NCI-H2171 treated with DMSO at 0.1 percent for 48 hours (cell line): ENCODE measurements at regions not wholly inside any gene's neighbourhood (a gene's known extent, or its start where the extent isn't known, plus 50 kb on each side); places are given as distances from the start of the nearest gene placed in this dataset.
"Not testable (repeated sequence)": the region's sequence is repeated elsewhere in the genome, so short reads cannot be mapped to it uniquely, and the experiment has no call there.

Experiments used
- DNase-seq: peaks from one replicate; lab custom pipeline; 2025; lab: John Stamatoyannopoulos, UW

GRCh38 chr2:13212115-13212514, 495.4 kb downstream of the TRIB2 start:
- no peak for DNase-seq

DNA sequence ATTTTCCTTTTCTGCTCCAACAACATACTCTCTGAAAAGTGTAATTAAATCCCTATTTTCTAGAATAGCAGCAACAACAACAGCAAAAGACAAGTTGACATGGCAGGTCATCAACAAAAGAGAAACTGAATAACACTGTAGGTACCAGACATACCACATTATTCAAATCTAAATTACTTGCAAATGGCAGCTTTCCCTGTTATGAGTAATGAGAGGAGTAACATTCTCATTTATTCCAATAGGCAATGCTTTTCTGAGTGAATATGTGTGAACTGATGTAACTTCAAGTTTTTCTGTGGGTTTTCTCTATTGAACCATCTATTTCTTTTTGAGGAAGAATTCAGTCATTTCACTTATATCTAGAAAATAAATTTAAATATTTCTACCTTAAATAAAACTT, 501.5 kb downstream of the TRIB2 start:
- no peak for DNase-seq

GRCh38 chr2:13227578-13227977, 510.8 kb downstream of the TRIB2 start:
- DNase-seq = peak; percentile 93

GRCh38 chr2:13230221-13230620, 513.5 kb downstream of the TRIB2 start:
- peak; percentile 70 for DNase-seq

GRCh38 chr2:13240061-13240460, 523.3 kb downstream of the TRIB2 start:
- DNase-seq = no peak

GRCh38 chr2:13240789-13241487, 524.2 kb downstream of the TRIB2 start:
- DNase-seq = no peak

- no peak for DNase-seq
Observed at GRCh38 chr2:13252615-13253014, 535.9 kb downstream of the TRIB2 start.

GRCh38 chr2:13255485-13255884, 538.7 kb downstream of the TRIB2 start:
- no peak for DNase-seq

GRCh38 chr2:13260402-13260801, 543.7 kb downstream of the TRIB2 start:
- DNase-seq = no peak

- no peak for DNase-seq
Observed at GRCh38 chr2:13266166-13266565, 549.4 kb downstream of the TRIB2 start.

DNA sequence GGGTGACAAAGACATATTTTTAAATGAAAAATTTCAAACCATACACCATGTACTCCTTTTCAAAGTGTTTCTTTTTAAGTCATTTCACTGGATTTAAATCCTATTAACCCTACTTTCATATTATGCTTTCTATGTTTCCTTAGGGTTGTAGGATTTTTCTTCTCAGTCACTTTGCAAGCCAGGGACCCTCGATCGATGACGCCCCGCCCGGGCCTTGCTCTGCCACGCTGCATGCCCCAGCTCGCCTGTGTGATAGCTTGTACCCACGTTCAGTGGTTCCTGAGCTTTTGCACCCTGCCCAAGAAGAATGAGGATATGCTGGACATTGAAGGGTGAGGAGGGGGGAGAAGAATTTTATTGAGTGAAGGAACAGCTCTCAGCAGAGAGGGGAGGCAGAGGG, 568.0 kb downstream of the TRIB2 start:
- no peak for DNase-seq

DNA sequence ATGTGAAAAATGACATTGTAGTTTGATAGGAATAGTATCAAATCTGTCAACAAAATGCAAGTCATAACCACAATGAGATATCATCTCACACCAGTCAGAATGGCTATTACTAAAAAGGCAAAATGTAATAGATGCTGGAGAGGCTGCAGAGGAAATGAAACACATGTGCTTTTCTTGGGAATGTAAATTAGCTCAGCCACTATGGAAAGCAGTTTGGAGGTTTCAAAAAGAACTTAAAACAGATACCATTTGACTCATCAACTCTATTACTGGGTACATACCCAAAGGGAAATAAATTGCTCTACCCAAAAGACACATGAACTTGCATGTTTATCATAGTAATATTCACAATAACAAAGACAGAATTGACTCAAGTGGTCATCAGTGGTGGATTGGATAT, 572.6 kb downstream of the TRIB2 start:
- no peak for DNase-seq

- DNase-seq = not testable (repeated sequence)
Observed at GRCh38 chr2:13308478-13308805, 591.7 kb downstream of the TRIB2 start.

DNA sequence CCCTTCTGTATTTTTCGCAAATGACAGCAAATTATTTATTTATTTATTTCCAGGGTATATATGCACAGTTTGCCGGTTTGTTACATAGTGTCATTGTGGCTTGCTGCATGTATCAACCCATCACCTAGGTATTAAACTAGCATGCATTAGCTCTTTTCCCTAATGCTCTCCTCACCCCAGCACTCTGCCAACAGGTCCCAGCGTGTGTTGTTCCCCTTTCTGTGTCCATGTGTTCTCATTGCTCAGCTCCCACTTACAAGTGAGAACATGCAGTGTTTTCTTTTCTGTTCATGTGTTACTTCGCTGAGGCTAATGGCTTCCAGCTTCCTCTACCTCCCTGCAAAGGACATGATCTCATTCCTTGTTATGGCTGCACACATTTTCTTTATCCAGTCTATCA, 592.3 kb downstream of the TRIB2 start:
- no peak for DNase-seq

DNA sequence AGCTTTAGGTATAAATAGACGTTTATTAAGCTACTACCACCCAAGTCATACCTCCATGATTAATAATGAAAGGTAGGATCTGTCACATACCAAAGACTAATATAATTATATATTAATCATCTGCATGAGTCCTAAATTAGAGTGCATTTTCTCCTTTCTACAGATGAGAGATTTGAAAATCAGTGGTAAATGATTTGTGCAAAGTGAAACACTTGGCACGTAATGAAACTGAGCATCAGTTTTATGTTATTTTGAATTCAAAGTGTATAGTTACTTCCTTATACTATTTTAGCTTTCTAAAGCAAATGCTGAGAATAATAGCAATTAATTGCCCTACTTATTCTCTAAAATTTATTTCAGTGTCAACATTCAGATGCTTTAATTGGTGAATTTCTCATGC, 615.3 kb downstream of the TRIB2 start:
- no peak for DNase-seq

GRCh38 chr2:13334071-13334470, 617.3 kb downstream of the TRIB2 start:
- not testable (repeated sequence) for DNase-seq

- no peak for DNase-seq
Observed at GRCh38 chr2:13334545-13334944, 617.8 kb downstream of the TRIB2 start.

DNA sequence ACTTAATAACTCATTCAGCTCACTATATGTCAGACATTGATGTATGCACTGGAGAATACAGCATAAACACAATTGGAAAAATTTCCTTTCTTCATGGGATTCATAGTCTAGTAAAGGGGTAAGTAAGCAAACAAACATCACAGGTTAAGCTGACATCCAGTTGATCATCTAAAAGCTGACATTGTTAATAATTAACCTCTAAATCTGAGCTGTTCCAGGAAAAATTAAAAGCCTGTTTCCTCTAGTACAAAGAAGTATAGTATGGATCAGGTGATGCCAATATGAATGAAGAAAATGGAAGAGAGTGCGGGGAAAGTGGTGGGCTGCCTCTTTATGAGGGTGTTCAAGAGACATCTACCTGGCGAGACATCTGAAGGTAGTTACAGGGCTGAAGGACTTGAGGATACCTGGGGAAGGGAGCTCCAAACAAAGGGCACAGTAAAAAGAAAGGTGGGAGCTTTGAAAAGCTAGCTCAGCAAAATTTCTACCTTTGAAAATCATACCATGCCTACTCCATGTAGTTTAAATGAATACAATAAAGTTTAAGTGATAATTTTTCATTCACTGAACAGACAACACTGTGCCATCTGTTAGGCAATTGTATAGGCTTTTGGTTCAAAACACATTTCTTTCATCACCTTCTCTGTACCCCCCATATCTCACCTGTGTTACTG, 619.3 kb downstream of the TRIB2 start:
- no peak for DNase-seq

DNA sequence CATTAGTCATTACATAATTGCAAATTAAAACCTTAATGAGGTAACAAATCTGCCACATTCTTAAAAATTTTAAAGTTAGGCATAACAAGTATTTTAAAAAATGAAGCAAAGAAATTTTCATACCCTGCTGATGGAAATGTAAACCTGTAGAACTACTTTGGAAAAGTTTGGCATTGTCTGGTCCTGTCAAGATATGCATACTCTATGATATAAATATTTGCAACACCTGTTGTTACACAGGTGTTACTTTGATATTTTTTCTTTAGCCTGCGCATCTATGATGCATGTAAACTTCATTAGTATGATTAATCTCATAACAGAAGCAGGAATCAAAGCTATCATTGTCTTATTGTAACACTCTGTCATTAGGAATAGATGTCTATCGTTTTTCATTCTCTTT, 634.3 kb downstream of the TRIB2 start:
- DNase-seq = no peak

- no peak for DNase-seq
Observed at GRCh38 chr2:13353083-13353482, 636.3 kb downstream of the TRIB2 start.

DNA sequence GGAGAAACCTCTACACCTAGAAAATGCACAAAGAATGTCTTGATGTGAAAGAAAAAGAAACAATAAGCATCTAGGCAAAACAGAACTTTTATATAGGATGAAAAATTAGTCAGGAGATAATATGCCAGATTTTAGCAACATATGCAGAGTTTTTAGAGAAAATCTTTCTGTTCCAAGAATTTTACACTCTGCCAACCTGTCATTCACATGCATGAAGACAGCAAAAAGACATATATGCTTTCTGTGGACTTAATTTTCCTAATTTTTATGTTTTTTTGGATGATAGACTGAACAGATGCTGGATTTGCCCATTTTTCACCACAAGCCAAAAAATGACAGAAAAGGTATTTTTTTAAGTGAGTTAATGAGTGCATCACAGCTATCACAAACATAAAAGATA, 637.3 kb downstream of the TRIB2 start:
- no peak for DNase-seq

GRCh38 chr2:13381928-13382327, 665.2 kb downstream of the TRIB2 start:
- DNase-seq = not testable (repeated sequence)

GRCh38 chr2:13389172-13389571, 672.4 kb downstream of the TRIB2 start:
- not testable (repeated sequence) for DNase-seq

DNA sequence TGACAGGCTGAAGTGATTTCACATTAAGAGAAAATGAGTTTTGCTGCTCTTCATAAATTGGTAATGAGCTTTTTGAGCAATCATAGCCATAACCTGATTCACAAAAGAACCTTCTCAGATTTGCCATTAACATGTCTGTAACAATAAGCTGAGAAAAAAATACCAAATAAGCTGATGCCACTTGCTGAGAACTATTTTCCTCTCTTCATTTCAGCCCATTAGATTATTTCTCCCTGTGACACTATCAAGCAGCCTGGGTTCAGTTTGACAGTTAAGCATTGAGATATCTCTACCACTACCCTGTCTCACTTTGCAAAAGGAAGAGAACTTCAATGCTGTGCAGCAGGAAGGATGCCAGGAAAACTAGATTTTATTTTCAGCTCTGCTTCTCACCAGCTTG, 673.9 kb downstream of the TRIB2 start:
- no peak for DNase-seq
